GM21381 (cell line): ENCODE measurements at regions not wholly inside any gene's neighbourhood (a gene's known extent, or its start where the extent isn't known, plus 50 kb on each side); places are given as distances from the start of the nearest gene placed in this dataset.

ENCODE experiments used
- ATAC-seq: cut with Tn5 transposase; IDR thresholded peaks from one replicate; pipeline ENCODE4 v1.9.1; 2021; ENCODE audit warnings: mild to moderate bottlenecking, moderate library complexity; ENCODE audit not compliant: unreplicated experiment

GRCh38 chr11:88448131-88448670 lies 110.7 kb upstream of the CTSC start:
- ATAC-seq: no peak

GRCh38 chr11:88447281-88447680 lies 109.7 kb upstream of the CTSC start:
- no peak for ATAC-seq

GRCh38 chr11:88439356-88439755 lies 101.8 kb upstream of the CTSC start:
- no peak for ATAC-seq

DNA sequence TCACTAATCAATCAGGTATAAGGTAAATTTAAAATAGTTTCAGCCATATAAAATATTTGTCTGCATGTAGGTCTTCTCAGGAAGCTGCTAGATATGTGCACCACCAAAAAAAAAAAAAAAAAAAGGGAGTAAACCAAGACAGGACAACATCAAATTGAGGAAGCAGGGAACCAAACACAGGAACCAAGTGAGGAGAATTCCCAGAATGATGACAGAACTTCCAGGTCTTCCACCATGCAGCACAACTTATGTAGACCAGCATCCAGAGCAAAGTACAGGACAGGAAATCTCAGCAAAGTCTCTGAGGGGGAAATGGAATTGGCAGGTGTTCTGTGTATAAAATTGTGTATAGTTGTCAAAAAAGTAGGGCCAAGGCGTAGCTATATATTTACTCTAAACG lies 101.2 kb upstream of the CTSC start:
- ATAC-seq: no peak

DNA sequence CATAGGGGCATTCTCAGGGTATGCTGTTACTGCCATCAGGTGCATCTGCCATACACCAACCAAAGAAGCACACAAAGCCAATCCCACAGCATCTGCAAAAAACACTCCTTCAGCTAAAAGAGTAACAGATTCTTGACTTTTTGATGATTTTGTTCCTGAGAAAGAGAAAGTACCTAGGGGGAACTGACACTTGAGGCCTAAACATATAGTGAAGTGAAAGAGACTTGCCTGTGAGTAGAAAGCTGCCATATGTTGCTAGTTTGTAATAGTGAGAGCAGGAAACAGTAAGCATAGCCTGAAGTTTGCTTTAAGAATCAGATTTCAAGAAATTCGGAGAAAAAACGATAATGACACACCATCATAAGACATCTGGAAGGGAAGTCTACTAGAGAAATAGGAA lies 97.9 kb upstream of the CTSC start:
- peak; percentile 99 for ATAC-seq

DNA sequence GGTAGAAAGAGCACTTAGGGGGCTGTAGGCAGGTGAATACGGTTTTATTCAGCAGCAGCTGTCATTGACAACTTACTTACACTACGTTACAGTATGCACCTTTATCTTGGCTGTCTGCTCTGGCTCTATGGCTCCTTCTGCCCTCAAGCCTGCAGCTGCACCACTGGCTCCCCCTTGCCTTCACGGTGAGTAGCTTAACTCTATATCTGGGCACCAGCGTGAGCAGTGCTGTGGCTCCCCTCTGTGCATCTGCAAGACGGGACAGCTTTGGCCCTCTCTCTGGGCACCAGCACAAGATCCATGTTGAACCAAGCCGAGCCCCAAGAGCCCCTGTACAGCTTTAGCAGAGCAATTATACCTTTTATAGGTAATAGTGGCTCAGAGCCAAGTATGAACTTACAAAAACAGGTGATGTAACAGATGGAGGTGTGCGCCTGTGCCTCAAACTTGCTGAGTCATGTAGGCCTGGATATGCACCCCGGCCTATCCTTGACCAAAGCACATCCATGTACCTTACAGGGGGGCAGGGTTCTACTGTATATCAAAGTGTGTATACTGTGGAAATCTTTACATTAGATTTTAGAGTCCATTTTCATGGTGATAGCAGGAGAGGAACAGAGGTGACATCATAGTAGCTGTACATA lies 96.9 kb upstream of the CTSC start:
- ATAC-seq: no peak

DNA sequence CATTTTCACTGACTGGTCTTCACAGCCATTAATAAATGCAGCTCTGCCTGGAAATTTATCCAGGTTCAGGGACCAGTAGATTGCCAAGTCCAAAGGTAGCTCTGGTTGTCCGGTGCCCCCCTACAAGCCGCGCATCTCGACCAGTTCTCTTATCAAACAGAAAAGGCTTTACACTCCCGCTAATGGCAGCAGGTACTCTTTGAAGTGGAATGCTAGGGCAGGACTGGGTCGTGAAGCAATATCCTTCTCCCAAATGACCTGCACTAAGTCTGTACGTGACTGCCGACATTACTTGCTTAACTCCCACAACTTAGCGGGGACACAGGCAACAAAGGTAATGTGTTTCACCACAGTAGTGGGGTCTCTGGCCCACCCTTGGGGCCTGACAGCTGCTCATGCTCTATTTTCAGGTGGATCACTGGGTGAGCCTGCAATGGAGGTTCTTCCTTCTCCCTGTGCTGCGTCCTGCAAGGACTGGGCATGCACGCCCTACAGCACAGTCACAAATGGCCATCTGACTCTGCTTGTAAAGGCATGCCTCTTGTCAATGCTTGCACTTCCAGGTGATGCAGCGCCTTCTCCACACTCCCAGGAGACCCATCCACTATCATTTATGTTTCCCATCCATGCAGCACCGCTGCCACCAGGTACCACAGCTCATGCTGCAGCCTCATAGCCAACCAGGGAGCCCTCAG lies 96.1 kb upstream of the CTSC start:
- no peak for ATAC-seq

GRCh38 chr11:88431675-88432341 lies 94.3 kb upstream of the CTSC start:
- ATAC-seq: no peak

GRCh38 chr11:88428959-88429358 lies 91.4 kb upstream of the CTSC start:
- no peak for ATAC-seq

- no peak for ATAC-seq
These were observed 90.2 kb upstream of the CTSC start for GRCh38 chr11:88427719-88428118.

DNA sequence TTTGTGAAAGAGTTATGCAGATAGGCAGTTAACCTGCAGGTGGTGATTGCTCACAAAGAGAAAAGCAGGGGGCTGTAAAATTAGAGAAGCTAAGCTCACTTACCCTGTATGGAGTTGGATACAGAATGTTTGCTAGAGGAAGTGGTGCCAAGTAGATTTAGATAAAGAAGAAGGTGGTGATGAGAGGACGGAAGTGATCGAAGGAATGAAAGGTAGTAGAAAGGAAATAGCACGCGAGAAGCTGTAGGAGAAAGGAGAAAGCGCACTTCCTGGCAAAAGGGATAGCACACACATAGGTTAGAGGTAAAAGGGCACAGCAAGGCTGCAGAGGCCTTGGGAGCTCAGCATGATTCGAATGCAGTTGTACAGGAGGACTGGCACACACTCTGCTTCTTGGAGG lies 87.3 kb upstream of the CTSC start:
- no peak for ATAC-seq

GRCh38 chr11:88421530-88421929 lies 84.0 kb upstream of the CTSC start:
- peak; percentile 91 for ATAC-seq

DNA sequence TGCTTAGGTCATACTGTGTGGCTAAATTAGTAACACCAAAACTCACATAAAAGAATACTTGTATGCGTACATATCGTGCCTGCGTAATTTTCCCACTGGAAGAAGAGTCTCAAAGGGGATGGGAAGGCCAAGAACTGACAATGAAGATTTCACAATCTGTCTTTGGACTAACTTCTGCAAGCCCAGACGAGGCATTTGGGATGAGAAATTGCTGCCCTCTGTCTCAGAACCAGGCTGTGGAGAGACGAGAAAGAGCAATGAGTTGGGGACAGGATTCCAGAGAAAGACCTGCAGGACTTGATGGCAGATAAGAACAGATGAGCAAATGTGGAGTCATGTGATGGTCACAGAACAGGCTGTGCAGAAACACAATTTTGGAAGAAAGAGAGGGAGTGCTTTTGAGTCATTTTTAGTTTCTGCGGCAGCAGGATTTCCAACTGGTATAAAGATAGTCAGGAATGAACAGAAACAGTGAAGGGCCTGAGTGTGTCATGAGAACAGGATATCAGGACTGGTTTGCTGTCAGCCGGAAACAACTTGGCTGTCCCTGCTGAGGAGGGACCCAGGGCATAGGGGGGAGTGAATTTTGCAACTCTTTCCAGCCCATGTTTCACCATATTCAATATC lies 82.7 kb upstream of the CTSC start:
- no peak for ATAC-seq

DNA sequence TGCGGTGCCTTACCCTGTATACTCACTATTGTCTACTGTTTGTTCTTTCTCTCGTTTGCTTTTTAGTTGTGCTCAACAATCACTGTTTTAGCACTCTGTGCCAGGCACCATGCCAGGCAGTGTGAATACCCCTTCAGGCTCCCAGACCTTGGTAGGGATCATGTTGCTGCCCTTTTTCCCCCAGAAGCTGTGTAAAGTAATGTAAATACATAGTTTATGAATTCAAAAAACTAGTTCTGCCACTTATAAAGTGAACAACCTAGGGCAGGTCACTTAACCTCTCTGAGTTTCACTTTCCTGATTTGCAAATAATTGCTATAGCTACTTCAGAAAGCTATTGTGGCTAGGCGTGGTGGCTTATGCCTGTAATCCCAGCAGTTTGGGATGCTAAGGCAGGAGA lies 81.0 kb upstream of the CTSC start:
- no peak for ATAC-seq

- ATAC-seq: no peak
These were observed 78.0 kb upstream of the CTSC start for GRCh38 chr11:88415495-88415894.

DNA sequence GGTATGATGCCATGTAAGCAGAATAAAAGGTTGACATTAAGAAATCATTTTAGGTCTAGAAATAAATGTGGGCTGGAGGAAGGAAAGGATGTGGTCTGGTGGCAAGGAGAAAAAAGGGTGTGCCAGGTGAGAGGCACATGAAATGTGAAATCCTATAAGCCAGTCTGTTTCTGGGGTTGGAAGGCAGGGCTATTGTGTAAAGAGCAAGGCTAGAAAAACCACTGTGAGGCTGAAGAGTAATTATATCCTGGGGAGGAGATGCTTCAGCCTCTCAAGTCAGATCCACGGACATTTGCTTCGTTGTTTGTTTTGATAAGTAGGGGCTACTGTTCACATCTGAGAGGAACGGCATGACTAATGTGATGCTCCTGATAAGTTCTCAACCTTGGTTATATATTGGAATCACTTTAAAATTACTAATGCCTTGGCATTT lies 77.5 kb upstream of the CTSC start:
- ATAC-seq: peak; percentile 40

GRCh38 chr11:88414385-88414861 lies 76.9 kb upstream of the CTSC start:
- ATAC-seq: peak; percentile 54

DNA sequence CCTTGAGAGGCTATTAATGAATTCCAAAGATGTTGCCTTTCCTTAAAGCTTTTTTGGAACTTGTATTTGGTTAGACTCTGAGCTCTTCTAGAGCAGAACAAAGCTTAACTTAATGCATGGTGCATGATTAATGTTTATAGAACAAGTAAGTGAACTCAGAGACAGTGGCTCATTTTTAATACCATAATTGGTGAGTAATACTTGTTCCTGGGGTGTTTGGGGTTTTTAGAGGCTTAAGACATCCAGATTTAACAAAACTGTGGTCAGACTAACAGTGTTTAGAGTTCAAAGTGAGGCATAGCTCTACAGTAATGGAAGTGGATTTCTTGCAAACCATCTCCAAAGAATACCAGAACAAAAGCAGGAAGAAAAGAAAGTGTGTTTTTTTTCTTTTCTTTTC lies 73.7 kb upstream of the CTSC start:
- ATAC-seq: no peak

- ATAC-seq: no peak
These were observed 73.1 kb upstream of the CTSC start for GRCh38 chr11:88410656-88411055.

DNA sequence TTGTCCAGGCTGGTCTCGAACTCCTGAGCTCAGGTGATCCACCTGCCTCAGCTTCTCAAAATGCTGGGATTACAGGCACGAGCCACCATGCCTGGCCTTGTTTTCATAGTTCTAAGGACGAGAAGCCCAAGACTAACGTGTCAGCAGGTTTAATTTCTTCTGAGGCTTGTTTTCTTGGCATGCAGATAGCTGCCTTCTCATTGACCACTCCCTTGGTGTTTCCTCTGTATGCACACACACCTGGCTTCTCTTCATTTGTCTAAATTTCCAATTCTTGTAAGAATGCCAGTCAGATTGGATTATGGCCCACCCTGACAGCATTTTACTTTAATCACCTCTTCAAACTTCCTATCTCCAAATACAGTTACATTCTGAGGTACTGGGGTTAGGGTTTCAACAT lies 72.5 kb upstream of the CTSC start:
- no peak for ATAC-seq

GRCh38 chr11:88406876-88407275 lies 69.3 kb upstream of the CTSC start:
- ATAC-seq: no peak
